ACHN (cell line): ENCODE measurements at regions not wholly inside any gene's neighbourhood (a gene's known extent, or its start where the extent isn't known, plus 50 kb on each side); places are given as distances from the start of the nearest gene placed in this dataset.
"Not testable (repeated sequence)": the region's sequence is repeated elsewhere in the genome, so short reads cannot be mapped to it uniquely, and the experiment has no call there.

Experiments
- DNase-seq: peaks from one replicate; pipeline ENCODE4 v3.0.0-alpha.2; 2015
- in situ Hi-C: cut with HindIII; loops from 2 replicates; pipeline ENCODE4 v1.10.0; 2017; ENCODE audit warnings: low sequenced_read_pairs, low pct_ligation_motif_present, low pct_unique_long_range_greater_than_20kb

DNA sequence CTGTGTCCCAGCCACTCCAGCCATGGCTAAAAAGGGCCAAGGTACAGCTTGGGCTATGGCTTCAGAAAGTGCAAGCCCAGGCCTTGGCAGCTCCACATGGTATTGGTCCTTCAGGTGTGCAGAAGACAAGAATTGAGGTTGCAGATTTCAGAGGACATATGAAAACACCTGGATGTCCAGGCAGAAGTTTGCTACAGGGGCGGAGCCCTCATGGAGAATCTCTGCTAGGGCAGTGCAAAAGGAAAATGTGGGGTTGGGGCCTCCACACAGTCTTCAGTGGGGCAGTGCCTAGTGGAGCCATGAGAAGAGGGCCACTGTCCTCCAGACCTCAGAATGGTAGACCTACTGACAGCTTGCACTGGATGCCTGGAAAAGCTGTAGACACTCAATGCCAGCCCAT lies 1074.1 kb downstream of the JRKL start:
- no peak for DNase-seq
- in situ Hi-C loops = no loop called here

GRCh38 chr11:97471480-97471879 lies 1081.7 kb downstream of the JRKL start:
- in situ Hi-C loops = no loop called here
- DNase-seq = no peak

GRCh38 chr11:97487387-97487786 lies 1097.6 kb downstream of the JRKL start:
- in situ Hi-C loops = no loop called here
- no peak for DNase-seq

GRCh38 chr11:97498891-97499290 lies 1109.1 kb downstream of the JRKL start:
- DNase-seq = no peak
- in situ Hi-C loops = no loop called here

- DNase-seq = no peak
- in situ Hi-C loops = no loop called here
These were observed 1112.4 kb downstream of the JRKL start for GRCh38 chr11:97502201-97502600.

DNA sequence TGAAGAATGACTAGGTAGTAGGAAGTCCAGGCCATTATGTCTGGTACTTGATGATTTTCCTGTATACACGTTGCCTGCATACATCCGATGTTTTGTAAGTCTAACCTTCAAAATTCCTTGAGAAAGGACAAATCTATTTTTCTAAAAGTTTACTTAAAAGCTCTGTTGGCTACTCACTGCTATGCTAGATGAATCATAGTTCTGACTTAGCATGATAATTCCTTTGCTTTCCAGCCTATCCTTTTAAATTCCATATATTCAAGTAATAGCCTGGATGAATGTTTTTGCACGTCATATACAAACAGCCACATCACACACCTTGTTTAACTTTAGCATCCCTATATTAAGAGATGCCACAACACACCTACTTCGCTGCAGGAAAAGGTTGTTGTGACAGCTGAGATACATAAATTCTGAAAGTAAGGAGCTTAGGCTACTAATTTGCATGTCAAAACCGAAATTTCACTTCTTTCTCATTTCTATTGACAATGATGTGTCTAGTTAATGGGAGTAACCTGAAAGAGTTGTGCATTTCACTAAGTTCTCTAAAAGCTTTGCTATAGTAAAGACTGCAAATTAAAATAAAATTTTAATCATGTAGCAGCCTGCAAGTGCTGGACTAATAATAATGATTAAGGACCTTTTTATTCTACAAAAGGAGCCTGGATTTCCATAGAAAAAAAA lies 1116.4 kb downstream of the JRKL start:
- DNase-seq = no peak
- in situ Hi-C loops = no loop called here

DNA sequence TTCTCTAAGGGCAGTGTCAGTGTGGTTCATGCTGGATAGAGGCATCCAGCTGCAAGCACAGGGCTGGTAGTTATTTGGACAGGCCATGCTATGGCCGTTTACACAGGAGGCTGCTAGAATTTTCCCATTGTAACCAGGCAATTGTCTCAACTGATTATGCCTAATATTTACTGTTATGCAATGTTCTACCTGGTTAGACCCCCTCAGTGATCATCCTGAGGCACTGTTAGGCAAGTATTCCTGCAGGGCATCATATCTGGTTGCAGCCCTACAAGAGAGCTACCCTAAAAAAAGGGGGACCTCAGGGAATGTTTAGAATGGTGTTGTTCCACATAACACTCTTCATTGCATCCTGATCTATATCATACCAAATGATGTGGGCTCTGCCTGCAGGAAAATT lies 1124.6 kb downstream of the JRKL start:
- DNase-seq = no peak
- in situ Hi-C loops = no loop called here

DNA sequence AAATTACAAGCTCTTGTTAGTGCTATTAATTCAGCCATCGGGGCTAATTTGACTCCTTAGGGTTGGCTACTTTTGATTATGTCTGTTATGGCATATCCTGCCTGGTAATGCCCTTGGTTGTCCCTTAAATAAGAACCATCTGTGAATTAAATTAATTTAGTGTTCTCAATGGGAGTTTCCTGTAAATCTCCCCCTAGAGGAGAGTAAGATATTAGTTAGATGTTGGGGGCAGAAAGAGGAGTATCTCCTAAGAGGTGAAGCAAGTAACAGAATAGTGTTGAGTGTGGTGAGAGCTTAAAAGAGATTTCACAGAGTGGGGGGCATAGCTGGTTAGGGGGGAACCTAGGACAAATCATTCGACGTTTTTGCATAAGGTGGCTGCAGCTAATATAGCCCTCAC lies 1126.9 kb downstream of the JRKL start:
- in situ Hi-C loops = no loop called here

GRCh38 chr11:97525273-97525672 lies 1135.5 kb downstream of the JRKL start:
- in situ Hi-C loops = no loop called here
- DNase-seq = no peak

More for the DNA sequence above, 1126.9 kb downstream of the JRKL start:
- no peak for DNase-seq

DNA sequence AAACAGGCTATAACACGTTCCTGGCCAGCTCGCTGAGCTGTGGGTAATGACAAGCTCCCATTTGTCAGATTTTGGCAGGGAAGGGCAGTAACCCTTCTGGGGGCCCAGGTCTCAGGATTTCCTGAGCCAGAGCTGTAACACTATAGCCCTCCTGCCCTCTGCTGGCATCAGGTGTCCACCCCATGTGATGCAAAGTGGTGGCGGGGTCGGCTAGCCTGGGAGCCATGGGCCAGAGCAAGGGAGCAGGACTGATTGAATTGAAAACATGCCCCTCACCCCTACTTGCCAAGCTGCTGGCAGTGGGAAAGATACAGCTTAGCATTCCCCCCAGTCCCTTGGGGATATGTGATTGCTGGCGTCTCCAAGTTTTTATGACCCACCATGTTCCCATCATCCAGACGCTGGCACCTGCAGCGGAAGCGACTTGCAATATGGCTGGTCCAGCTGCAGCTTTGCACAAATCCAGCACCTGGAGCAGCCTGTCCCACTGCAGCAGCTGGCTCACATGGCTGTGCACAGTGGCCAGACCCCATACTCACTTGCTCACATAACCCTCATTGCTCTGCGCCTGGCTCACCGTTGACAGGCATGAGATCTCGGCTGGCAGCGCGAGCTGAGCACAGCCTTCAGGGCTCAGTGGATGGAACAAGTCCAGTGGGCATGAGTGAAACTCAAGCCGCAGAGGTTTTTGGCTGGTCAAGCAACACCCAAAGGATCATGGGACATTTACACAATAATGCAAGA lies 1147.8 kb downstream of the JRKL start:
- in situ Hi-C loops = no loop called here

GRCh38 chr11:97544431-97544830 lies 1154.6 kb downstream of the JRKL start:
- in situ Hi-C loops = no loop called here
- no peak for DNase-seq

More for the DNA sequence above, 1147.8 kb downstream of the JRKL start:
- DNase-seq = no peak

GRCh38 chr11:97548280-97548679 lies 1158.5 kb downstream of the JRKL start:
- in situ Hi-C loops = no loop called here
- DNase-seq = no peak

DNA sequence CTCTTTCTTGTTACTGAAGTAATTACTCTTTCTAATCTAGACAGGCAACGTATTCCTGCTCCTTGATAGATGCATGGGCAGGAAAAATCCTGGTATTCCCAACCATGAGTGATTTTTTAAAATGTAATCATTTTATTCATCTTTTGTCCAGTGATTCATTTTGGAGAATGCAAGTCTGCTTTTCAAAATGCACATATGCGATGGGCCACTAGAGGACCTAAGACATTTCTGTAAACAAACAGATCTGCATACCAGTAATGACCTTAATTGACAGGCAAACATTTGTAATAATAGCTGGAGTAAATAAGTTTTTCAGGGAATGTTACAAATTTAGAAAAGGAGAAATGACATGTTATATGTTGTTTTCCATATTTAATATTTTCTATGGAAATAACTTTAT lies 1167.6 kb downstream of the JRKL start:
- DNase-seq = no peak
- in situ Hi-C loops = no loop called here

GRCh38 chr11:97567801-97568200 lies 1178.0 kb downstream of the JRKL start:
- DNase-seq = no peak
- in situ Hi-C loops = no loop called here

DNA sequence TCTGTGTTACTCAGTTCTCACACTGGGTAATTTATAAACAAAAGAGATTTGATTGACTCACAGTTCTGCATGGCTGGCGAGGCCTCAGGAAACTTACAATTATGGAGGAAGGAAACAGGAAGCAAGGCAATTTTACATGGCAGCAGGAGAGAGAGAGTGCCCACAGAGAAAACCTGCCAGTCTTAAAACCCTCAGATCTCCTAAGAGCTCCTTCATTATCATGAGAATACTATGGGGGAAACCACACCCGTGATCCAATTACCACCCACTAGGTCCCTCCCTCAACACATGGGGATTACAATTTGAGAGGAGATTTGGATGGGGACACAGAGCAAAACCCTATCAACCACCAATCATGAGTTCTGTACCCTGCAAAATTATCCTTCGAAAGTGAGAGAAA lies 1180.8 kb downstream of the JRKL start:
- DNase-seq = no peak
- in situ Hi-C loops = no loop called here

- DNase-seq, in situ Hi-C loops: not testable (repeated sequence)
These were observed 1184.0 kb downstream of the JRKL start for GRCh38 chr11:97573771-97574170.

GRCh38 chr11:97574976-97575665 lies 1185.3 kb downstream of the JRKL start:
- no peak for DNase-seq
- in situ Hi-C loops = no loop called here

GRCh38 chr11:97607291-97608000 lies 1217.6 kb downstream of the JRKL start:
- no peak for DNase-seq
- in situ Hi-C loops = no loop called here

- in situ Hi-C loops = no loop called here
- no peak for DNase-seq
These were observed 1220.2 kb downstream of the JRKL start for GRCh38 chr11:97610000-97610399.
